ENCODE measurements at regions not wholly inside any gene's neighbourhood (a gene's known extent, or its start where the extent isn't known, plus 50 kb on each side); places are given as distances from the start of the nearest gene placed in this dataset.

DNA sequence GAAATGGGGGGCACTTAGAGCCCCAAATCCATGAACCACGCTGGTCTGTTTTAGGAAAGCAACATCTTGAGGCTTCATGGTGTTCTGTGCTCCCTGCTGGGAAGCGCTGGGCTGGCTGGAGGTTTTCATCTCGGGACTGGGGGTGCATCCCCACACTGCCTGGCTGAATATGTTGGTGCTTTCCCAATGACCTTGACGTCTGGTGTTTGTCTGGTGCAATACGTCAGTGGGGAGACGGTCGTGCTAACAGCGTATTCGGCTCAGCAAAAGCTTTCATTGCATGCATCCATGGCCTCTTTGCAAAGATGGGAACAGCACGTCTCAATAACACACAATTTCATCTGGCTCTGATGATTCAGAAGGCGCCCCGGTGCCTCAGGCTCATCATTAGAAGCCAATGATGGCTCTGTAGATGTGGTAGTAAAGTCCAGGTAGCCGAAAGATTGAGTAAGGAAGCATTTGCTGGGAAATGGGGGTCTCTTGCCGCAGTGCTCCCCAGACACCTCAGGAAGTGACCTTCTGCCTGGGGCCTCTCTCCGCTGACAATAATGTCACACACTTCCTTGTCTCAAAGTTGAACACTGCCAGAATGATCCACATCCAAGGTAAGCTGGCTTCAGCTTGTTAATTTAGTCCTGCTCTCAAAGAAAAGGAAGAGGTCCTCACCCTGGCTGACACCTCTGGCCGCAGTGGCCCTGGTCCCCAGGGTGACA, 97.7 kb downstream of the ING1 start:
- DNase-seq = no peak

DNA sequence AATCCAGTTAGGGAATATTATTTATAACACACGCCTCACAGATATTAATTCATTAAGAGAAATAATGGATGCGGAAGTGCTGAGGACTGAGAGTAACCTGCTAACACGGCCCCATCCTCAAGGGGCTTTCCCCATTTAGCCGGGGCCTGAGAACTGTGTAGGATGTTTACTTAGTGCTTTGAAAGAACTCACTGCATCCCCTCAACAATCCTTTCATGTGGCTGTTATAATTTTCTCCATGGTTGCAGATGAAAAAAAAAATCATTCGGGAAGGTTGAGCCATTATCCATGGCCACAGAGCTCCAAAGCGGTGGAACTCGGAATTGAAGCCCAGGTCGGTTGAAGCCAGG, 98.2 kb downstream of the ING1 start:
- no peak for DNase-seq

DNA sequence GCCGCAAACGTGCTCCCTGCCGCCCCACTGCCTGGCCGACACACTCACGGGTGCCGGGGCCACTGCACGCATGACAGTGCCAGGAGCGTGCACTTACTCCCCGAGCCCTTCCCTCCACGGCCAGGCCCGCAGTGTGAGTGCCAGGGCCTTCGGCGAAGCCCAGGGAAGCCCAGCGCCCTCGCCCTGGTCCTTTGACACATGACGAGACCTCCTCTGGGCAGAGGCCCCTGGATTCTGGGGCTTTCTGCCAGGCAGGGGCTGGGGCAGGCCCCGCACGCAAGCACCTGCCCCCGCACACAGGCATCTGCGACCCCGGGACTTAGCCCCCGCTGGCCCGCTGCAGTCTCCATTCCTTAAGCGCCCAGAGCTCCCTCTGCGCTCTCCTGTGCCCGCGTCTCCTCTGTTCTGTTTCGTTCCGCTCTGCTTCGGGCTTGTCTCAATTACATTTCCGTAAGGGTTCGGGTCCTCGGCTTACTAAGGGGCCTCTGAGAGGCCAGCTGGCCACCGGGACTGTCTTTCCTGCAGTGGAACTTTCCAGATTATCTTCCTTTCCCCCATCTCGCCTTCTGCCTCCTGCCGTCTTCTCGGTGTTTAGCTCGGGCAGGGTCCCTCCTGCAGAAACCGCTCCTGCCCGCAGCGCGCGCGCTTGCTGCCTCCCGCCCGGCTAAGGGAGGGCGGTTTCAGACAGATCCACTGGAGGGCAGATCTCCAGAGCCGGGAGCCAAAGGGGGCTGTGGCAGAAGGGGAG, 98.8 kb downstream of the ING1 start:
- DNase-seq = no peak

DNA sequence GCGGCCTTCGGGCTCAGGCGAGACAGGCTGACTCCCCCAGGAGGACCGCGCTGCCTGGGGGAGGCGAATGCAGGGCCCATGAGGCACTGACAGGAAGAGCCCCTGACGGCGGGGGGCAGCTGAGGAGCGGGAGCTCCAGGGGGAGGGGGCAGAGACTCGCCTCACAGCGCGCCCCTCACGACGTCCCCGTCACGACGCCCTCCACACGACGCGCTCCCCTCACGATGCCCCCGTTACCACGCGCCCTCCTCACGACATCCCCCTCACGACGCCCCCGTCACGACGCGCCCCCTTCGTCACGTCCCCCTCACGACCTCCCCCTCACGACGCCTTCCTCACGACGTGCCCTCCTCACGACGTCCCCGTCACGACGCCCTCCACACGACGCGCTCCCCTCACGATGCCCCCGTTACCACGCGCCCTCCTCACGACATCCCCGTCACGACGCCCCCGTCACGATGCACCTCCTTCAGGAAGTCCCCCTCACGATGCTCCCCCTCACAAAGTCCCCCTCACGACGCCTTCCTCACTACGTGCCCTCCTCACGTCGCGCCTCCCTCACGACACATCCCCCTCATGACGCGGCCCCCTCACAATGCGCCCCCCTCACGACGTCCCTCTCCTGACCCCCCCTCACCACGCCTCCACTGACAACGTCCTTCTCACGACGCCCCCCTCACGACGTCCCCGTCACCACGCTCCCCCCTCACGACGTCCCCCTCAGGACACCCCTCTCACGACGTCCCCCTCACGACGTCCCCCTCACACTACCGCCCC, 99.6 kb downstream of the ING1 start:
- DNase-seq = no peak

DNA sequence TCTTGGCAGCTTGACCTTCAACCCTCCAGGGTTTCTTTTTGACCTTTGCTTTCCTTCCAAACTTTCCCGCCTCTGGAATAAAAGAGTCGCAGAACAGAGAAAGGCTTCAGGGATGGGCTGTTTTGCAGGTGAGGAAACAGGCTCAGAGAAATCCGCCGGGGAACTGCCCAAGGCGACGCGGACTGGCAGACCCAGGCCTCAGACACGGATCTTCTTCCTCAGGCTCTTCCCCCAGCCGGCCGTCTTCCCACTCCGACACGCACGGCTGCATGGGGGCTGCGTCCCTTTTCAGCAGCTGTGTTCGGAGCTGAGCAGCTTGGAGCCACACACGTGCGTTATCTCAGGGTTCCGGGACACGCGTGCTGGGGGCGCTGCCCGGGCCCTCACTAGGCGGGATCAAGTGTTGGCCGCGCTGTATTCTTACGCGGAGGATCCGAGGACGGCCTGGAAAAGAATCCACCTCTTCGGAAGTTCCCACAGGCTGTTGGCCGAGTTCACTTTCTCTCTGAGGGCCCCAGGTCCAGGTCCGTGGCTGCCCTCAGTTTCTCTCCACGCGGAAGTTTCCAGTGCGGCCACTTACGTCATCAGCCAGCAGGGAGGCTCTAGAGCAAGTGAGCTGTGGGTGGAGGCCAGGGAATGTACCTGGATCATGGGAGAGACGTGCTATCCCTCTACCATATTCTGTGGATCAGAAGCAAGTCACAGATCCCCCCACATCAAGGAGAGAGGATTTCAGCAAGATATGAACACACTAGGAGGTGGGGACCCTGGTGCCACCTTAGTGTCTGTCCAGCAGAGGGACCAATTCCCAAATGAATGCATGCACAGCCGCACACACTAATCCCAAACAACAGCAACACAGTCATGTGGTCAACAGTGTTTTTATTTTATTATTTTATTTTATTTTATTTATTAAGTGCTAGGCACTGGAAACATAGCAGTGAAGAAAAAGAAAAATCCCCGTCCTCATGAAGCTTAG, 100.4 kb downstream of the ING1 start:
- no peak for DNase-seq

DNA sequence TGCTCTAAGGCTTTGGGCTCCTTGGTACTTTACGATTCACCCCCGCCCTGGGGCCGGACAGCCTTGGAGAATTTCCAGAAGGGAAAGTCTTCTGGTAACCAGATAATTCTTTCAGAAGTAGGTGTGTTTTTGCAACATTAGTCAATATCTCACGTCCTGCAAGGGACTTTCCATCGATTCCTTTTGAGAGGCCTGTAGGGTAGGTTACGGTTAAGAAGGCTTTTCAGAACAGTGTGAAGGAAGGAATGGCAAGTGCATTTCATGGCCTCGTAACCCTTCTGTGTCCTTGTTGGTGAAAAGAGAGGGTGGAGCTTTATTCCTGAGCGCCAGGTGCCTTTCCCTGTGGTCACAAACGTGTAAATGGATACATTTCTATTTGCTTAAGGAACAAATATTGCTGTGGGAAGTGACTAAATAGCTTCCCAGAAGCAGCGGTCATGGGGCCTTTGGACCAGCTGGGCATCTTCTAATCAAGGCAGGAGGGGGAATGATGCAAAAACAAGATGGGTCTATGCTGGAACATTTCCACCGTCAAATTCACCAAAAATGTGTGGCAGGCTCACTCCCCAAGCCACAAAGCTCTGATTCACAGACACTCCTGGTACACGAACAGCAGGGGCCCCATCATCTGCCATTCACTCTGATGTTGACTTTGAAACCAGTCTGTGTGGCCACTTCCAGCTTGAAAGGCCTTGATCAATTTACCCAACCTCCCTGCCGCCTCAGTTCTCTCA, 99.2 kb downstream of the ANKRD10 start:
- no peak for DNase-seq

DNA sequence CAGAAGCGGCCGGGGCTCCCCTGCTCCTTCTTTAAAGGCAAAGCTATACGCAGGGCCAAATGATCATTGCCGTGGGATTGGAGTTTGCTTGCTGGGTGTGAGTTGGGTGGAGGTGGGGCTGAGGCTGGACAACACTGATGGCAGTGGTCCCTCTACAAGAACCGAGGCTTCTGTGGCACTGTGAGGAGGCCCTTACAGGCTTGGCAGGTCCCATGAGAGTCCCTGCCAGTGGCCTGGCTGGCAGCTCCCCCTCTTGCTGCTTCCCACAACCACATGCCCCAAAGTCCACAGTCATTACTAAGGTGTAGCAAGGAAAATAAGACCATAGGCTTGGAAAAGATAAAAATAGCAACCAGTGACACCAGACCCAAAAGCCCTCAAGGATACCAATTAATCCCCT, 98.4 kb downstream of the ANKRD10 start:
- no peak for DNase-seq

DNA sequence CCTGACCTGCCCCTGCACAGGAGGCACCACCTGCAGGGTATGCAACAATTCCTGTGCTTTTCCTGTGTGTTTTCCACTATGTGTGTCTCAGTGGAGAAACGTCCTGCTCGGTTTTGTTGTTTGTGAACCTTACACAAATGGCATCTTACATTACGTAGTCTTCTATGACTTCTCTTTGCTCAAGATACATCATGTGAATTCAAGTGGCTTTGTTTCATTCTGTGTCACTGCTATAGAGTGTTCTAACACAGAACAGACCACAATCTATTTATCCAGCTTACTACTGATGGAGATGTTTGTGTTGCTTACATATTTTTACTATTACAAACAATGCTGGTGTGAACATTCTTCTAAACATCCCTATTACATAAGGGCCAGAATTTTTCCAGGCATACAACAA, 97.7 kb downstream of the ANKRD10 start:
- DNase-seq = no peak

DNA sequence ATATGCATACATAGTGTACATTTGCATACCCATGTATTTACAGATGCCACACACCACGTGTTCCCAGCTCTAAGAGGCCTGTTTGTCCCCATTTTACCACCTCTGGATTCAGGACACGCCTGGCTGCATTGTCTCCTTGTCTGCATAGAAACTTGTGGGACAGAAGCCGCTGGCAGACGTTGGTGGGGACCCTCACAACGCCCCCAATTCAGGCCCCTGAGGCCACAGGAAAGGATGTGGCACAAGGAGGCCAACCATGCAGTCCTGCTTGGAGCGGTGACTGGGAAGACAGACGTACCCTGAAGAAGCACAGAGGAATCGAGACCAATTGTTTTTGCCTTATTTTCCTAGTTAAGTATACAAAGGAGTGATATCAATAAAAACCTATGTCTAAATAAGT, 96.1 kb downstream of the ANKRD10 start:
- no peak for DNase-seq

DNA sequence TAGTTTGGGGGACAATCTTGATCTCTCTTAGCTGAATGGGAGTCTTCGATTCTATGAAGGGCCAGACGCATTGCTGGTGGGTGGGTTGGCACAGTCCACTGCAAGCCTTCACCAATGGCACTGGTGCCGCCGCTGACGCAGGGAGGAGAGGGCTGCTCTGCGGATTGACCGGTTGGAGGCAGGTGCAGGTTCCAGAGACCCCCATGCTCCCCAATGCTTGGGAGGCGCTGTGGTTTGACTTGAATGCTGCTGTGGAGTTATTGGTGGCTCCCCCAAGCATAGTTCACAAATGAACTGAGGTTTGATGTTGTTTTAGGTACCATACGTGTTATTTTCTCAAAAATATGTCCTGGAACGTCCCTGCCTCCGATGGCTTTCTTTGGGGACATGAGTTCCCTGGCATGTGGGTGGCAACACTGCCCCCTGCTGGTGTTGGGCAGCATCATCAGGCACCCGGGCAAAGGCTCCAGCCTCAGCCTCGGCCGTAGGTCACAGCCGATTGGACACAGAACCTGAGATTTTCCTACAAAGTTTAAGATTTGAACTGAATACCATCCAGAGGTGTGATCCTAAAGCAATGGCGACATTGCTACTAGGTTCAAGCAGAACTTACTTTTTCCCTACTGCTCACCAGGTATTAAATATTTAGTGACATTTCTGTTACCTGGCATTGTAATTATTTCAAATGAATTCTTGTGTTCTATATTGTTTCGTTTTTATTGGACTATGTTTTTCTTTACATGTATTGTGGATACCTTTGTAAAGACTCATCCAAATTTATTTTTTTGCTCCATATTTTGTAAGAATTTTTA, 95.5 kb downstream of the ANKRD10 start:
- peak; percentile 86 for DNase-seq

DNA sequence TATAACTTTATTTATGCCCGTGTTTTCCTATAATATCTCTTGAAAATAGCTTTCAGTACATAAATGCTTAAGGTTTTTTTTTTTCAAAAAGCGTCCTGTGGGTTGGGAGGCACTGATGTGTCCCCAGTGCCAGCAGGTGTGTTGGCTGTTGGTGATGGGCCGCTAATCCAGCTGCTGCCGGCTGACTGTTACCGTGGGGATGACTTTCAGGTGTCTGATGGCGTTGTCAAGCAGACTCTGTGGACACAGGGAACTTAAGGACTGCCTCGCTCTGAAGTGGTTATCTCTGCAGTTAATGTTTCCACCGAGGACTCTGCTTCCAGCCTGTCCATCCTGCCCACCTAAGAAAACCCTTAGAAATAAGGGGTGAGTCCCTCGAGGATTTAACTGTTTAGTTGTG, 94.5 kb downstream of the ANKRD10 start:
- DNase-seq = no peak

DNA sequence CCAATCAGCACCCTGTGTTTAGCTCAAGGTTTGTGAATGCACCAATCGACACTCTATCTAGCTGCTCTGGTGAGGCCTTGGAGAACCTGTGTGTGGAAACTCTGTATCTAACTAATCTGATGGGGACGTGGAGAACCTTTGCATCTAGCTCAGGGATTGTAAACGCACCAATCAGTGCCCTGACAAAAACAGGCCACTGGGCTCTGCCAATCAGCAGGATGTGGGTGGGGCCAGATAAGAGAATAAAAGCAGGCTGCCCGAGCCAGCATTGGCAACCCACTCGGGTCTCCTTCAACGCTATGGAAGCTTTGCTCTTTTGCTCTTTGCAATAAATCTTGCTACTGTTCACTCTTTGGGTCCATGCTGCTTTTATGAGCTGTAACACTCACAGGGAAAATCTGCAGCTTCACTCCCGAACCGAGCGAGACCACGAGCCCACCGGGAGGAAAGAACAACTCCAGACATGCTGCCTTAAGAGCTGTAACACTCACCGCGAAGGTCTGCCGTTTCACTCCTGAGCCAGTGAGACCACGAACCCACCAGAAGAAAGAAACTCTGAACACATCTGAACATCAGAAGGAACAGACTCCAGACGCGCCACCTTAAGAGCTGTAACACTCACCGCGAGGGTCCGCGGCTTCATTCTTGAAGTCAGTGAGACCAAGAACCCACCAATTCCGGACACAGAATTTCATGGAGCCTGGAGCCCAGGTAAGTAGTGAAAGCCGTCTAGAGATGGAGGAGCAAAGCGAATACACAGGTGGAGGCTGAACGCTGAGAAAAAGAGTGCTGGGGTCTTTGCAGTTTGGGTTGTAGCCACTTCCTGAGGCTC, 92.8 kb downstream of the ANKRD10 start:
- DNase-seq = peak; percentile 15

DNA sequence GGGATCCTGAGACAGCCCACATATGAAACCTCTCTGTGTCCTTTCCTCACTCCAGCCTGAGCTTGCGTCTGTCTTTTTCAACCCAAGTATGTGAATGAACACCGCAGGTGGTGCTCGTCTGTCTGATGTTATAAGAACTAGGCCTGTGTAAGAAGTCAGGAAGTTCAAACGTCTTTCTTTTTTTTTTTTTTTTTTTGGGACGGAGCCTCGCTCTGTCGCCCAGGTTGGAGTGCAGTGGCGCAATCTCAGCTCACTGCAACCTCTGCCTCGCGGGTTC, 92.3 kb downstream of the ANKRD10 start:
- peak; percentile 16 for DNase-seq

DNA sequence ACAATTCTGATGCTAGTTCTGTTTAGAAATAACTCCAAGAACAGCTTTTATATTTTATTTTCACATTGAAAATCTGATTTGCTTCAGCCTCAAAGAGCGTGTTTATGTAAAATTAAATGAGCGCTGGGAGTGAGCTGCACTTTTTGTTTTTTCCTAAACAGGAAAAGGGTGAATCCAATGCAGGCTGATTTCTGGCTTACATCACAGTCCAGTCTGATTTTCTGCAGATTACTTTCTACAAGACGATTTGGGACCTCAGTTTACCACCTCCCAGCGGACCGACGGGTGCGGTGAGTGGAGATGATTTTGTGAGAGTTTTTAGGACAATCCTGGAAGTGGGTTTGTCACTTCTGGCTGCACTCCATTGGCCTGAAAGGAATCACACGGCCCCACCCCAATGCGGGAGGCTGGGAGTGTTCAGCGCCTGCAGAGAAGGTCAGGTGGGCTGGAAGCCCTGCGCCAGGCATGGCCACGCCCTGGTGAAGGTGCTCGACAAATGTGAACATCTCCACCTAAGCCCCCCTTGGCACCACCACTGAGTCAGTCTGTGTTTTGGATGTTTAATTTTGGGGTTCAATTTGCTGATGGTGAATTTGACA, 90.1 kb downstream of the ANKRD10 start:
- DNase-seq = no peak

DNA sequence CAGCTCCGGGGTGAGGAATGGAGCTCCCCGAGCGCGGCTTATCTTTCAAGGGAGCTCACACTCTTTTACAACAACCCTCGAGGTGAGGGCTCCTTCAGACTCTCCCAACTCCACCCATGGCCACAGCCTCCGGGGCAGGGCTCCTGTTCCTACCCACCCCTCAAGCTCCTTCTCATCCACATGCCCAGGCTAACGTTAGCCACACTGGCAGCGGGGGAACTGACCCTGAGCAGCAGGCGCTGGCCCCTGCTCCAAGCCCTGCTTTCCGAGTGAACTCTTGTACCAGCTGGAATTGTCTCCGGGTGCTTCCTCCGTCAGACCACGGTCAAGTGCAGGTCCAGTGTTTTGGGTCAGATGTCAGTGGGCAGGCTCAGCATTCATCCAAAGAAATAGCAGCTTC, 89.4 kb downstream of the ANKRD10 start:
- no peak for DNase-seq

DNA sequence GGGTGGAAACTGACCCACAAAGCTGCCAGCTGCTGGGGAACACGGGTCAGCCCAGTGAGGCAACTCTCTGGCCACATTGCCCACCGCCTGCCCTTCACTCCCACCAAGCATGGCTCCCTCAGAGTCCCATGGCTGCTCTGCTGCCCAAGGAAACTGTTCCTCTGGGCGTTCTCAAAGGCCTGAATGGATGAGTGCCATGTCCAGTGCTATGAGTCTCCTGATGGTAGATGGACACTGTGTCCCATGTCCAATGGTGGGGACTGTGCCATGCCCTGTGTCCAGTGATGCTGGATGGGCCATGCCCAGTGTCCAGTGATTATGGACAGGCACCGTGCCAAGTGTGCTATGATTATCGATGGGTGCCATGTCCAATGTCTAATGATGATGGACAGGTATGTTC, 88.8 kb downstream of the ANKRD10 start:
- DNase-seq = no peak

DNA sequence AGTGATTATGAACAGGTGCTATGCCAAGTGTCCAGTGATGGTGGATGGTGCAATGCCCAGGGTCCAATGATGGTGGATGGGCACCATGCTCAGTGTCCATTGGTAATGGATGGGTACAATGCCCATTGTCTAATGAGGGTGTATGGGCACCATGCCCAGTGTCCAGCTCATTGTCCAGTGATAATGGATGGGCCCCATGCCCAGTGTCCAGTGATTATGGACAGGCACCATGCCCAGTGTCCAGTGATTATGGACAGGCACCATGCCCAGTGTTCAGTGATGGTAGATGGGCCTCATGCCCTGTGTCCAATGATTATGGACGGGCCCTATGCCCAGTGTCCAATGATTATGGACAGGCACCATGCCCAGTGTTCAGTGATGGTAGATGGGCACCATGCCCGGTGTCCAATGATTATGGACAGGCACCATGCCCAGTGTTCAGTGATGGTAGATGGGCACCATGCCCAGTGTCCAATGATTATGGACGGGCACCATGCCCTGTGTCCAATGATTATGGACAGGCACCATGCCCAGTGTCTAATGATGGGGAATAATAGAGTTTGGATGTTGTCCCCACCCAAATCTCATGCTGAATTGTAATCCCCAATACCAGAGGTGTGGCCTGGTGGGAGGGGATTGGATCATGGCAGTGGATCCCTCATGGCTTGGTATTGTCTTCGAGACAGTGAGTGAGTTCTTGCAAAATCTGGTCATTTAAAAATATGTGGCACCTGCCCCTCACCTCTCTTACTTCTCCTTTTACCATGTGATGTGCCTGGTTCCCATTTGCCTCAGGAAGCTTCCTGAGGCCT, 87.8 kb downstream of the ANKRD10 start:
- DNase-seq = no peak
